ENCODE measurements at regions not wholly inside any gene's neighbourhood (a gene's known extent, or its start where the extent isn't known, plus 50 kb on each side); places are given as distances from the start of the nearest gene placed in this dataset.

DNA sequence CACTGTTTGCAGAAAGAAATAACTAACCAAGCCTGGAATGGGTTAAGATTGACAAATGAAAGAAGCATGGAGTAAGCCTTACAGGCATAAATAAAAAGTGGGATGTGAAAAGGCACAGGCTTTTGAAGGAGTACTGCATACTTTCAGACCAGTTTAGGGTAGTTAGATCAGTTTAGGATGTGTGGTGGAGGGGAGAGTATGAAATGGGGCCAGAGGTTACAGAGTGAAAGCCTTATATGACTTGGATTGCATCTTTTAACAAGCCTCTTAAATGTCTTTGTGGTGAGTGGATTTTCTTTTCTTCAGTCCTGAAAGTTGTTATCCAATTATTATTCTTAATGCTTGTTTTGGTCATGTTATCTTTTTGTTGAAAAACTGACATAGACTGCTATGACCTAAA is 52.2 kb upstream of the TRHDE start:
- CTCF ChIA-PET, result no interaction called here

More for the DNA sequence above, 52.2 kb upstream of the TRHDE start:
- DNase-seq (ENCODE audit: extremely low spot score), result no peak
- POLR2A ChIA-PET, result no interaction called here
- TF ChIP-seq LEF1 (IDR thresholded peaks at IDR 0.05; ENCODE audit: borderline replicate concordance), result no peak
- no peak for TF ChIP-seq NFRKB (IDR thresholded peaks at IDR 0.05)
- no peak for TF ChIP-seq TARDBP (IDR thresholded peaks at IDR 0.05)
- TF ChIP-seq CTBP1 (IDR thresholded peaks at IDR 0.05; ENCODE audit: borderline replicate concordance), result no peak
- TF ChIP-seq ZNF384 (IDR thresholded peaks at IDR 0.05), result no peak
- TF ChIP-seq ARNT (IDR thresholded peaks at IDR 0.05), result no peak

Data from HEK293T (cell line).